ENCODE measurements at regions not wholly inside any gene's neighbourhood (a gene's known extent, or its start where the extent isn't known, plus 50 kb on each side); places are given as distances from the start of the nearest gene placed in this dataset.

GRCh38 chr6:140032189-140032588 lies 657.7 kb upstream of the CITED2 start:
- TF ChIP-seq YY1 (IDR thresholded peaks at IDR 0.05; ENCODE audit: insufficient read depth, insufficient read length) = no peak
- TF ChIP-seq ZNF274 (IDR thresholded peaks at IDR 0.05; ENCODE audit: low read depth, low read length) = no peak
- TF ChIP-seq SUZ12 (IDR thresholded peaks at IDR 0.05; ENCODE audit: extremely low read depth, insufficient read depth, insufficient read length) = no peak
- H3K27me3 ChIP-seq (ENCODE audit: insufficient read depth, insufficient read length) = no peaks in the 10 kb centered on the region

DNA sequence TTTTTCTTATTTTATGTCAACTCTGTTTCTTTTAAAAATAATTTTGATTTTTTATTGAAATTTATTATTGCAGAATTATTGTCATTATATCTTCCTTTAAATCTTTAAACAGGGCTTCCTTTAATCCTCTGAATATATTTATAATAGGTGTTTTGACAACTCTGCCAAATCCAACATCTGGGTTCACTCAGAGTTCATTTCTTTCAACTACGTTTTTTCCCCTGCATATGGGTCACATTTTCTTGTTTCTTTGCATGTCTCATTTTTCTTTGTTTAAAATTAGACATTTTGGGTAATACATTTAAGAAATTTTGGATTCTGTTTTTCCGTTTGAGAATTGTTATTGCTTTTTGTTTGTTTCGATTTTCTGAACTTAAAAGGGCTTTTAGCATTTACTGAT lies 655.1 kb upstream of the CITED2 start:
- H3K27me3 ChIP-seq (ENCODE audit: insufficient read depth, insufficient read length) = no peaks in the 10 kb centered on the region

More at GRCh38 chr6:140032189-140032588, 657.7 kb upstream of the CITED2 start:
- Histone ChIP-seq H3K4me1 (ENCODE audit: insufficient read depth, insufficient read length) (no peaks in the 10 kb centered on the region), H3K9me3 (ENCODE audit: insufficient read depth, low read length) (peaks cover 12% of the 10 kb centered on the region; the same call in 1 of the 2 replicates), H3K36me3 (ENCODE audit: insufficient read depth, insufficient read length, low read length) (no peaks in the 10 kb centered on the region), H3K9ac (ENCODE audit: insufficient read length, low read depth) (no peak overlapping the region), H3K4me3 (ENCODE audit: insufficient read length, low read depth) (no peak overlapping the region)
- DNase-seq (ENCODE audit: low read depth, low spot score) = no peak

GRCh38 chr6:140027219-140027618 lies 652.8 kb upstream of the CITED2 start:
- no peak for DNase-seq (ENCODE audit: low read depth, low spot score)
- no peaks in the 10 kb centered on the region for H3K4me1 ChIP-seq (ENCODE audit: insufficient read depth, insufficient read length)
- H3K36me3 ChIP-seq (ENCODE audit: insufficient read depth, insufficient read length, low read length) = no peaks in the 10 kb centered on the region
- no peak overlapping the region for H3K9ac ChIP-seq (ENCODE audit: insufficient read length, low read depth)
- H3K9me3 ChIP-seq (ENCODE audit: insufficient read depth, low read length) = 0 out of 2 replicates have a peak, but pooled peaks cover 5% of the 10 kb centered on the region
- no peak overlapping the region for H3K4me3 ChIP-seq (ENCODE audit: insufficient read length, low read depth)
- H3K27me3 ChIP-seq (ENCODE audit: insufficient read depth, insufficient read length) = no peaks in the 10 kb centered on the region
- TF ChIP-seq ZNF274 (IDR thresholded peaks at IDR 0.05; ENCODE audit: low read depth, low read length) = no peak
- no peak for TF ChIP-seq YY1 (IDR thresholded peaks at IDR 0.05; ENCODE audit: insufficient read depth, insufficient read length)
- TF ChIP-seq SUZ12 (IDR thresholded peaks at IDR 0.05; ENCODE audit: extremely low read depth, insufficient read depth, insufficient read length) = no peak

More for the DNA sequence above, 655.1 kb upstream of the CITED2 start:
- Histone ChIP-seq H3K9ac (ENCODE audit: insufficient read length, low read depth) (no peak overlapping the region), H3K36me3 (ENCODE audit: insufficient read depth, insufficient read length, low read length) (no peaks in the 10 kb centered on the region), H3K4me1 (ENCODE audit: insufficient read depth, insufficient read length) (no peaks in the 10 kb centered on the region), H3K4me3 (ENCODE audit: insufficient read length, low read depth) (no peak overlapping the region), H3K9me3 (ENCODE audit: insufficient read depth, low read length) (0 out of 2 replicates have a peak, but pooled peaks cover 5% of the 10 kb centered on the region)
- no peak for DNase-seq (ENCODE audit: low read depth, low spot score)
- TF ChIP-seq SUZ12 (IDR thresholded peaks at IDR 0.05; ENCODE audit: extremely low read depth, insufficient read depth, insufficient read length) (no peak), ZNF274 (IDR thresholded peaks at IDR 0.05; ENCODE audit: low read depth, low read length) (no peak), YY1 (IDR thresholded peaks at IDR 0.05; ENCODE audit: insufficient read depth, insufficient read length) (no peak)

GRCh38 chr6:140026546-140026945 lies 652.1 kb upstream of the CITED2 start:
- Histone ChIP-seq H3K4me1 (ENCODE audit: insufficient read depth, insufficient read length) (no peaks in the 10 kb centered on the region), H3K27me3 (ENCODE audit: insufficient read depth, insufficient read length) (no peaks in the 10 kb centered on the region), H3K9me3 (ENCODE audit: insufficient read depth, low read length) (0 out of 2 replicates have a peak, but pooled peaks cover 5% of the 10 kb centered on the region), H3K36me3 (ENCODE audit: insufficient read depth, insufficient read length, low read length) (no peaks in the 10 kb centered on the region), H3K9ac (ENCODE audit: insufficient read length, low read depth) (no peak overlapping the region), H3K4me3 (ENCODE audit: insufficient read length, low read depth) (no peak overlapping the region)
- no peak for DNase-seq (ENCODE audit: low read depth, low spot score)
- TF ChIP-seq YY1 (IDR thresholded peaks at IDR 0.05; ENCODE audit: insufficient read depth, insufficient read length) (no peak), SUZ12 (IDR thresholded peaks at IDR 0.05; ENCODE audit: extremely low read depth, insufficient read depth, insufficient read length) (no peak), ZNF274 (IDR thresholded peaks at IDR 0.05; ENCODE audit: low read depth, low read length) (no peak)

DNA sequence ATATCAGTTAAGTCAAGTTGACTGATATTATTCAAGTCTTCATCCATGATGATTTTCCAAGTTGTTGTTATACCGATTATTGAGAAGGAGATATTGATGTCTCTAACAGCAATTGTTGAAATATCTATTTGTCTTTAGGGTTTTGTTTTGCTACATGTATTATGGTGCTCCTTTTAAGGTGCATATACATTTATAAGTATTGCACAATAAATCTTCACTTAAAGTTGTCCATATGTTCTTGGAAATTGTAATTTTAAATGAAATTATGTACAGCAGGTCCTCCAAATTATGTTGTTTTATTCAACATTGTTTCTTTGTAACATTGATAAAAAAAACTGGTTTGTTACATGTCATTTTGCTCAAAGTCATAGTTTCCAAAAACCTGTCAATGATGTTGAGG lies 650.7 kb upstream of the CITED2 start:
- H3K27me3 ChIP-seq (ENCODE audit: insufficient read depth, insufficient read length) = no peaks in the 10 kb centered on the region
- DNase-seq (ENCODE audit: low read depth, low spot score) = no peak
- peaks cover 17% of the 10 kb centered on the region; the same call in 1 of the 2 replicates for H3K9me3 ChIP-seq (ENCODE audit: insufficient read depth, low read length)
- no peaks in the 10 kb centered on the region for H3K4me1 ChIP-seq (ENCODE audit: insufficient read depth, insufficient read length)
- no peak overlapping the region for H3K9ac ChIP-seq (ENCODE audit: insufficient read length, low read depth)
- H3K36me3 ChIP-seq (ENCODE audit: insufficient read depth, insufficient read length, low read length) = no peaks in the 10 kb centered on the region
- H3K4me3 ChIP-seq (ENCODE audit: insufficient read length, low read depth) = no peak overlapping the region
- TF ChIP-seq SUZ12 (IDR thresholded peaks at IDR 0.05; ENCODE audit: extremely low read depth, insufficient read depth, insufficient read length) = no peak
- no peak for TF ChIP-seq ZNF274 (IDR thresholded peaks at IDR 0.05; ENCODE audit: low read depth, low read length)
- no peak for TF ChIP-seq YY1 (IDR thresholded peaks at IDR 0.05; ENCODE audit: insufficient read depth, insufficient read length)

GRCh38 chr6:140020207-140020791 lies 645.9 kb upstream of the CITED2 start:
- Histone ChIP-seq H3K9me3 (ENCODE audit: insufficient read depth, low read length) (peaks cover 23% of the 10 kb centered on the region; the same call in 1 of the 2 replicates), H3K9ac (ENCODE audit: insufficient read length, low read depth) (no peak overlapping the region), H3K36me3 (ENCODE audit: insufficient read depth, insufficient read length, low read length) (no peaks in the 10 kb centered on the region), H3K4me1 (ENCODE audit: insufficient read depth, insufficient read length) (no peaks in the 10 kb centered on the region), H3K4me3 (ENCODE audit: insufficient read length, low read depth) (no peak overlapping the region), H3K27me3 (ENCODE audit: insufficient read depth, insufficient read length) (no peaks in the 10 kb centered on the region)
- TF ChIP-seq SUZ12 (IDR thresholded peaks at IDR 0.05; ENCODE audit: extremely low read depth, insufficient read depth, insufficient read length) (no peak), ZNF274 (IDR thresholded peaks at IDR 0.05; ENCODE audit: low read depth, low read length) (no peak), YY1 (IDR thresholded peaks at IDR 0.05; ENCODE audit: insufficient read depth, insufficient read length) (no peak)
- DNase-seq (ENCODE audit: low read depth, low spot score) = no peak

- TF ChIP-seq SUZ12 (IDR thresholded peaks at IDR 0.05; ENCODE audit: extremely low read depth, insufficient read depth, insufficient read length) (no peak), YY1 (IDR thresholded peaks at IDR 0.05; ENCODE audit: insufficient read depth, insufficient read length) (no peak), ZNF274 (IDR thresholded peaks at IDR 0.05; ENCODE audit: low read depth, low read length) (no peak)
- Histone ChIP-seq H3K36me3 (ENCODE audit: insufficient read depth, insufficient read length, low read length) (no peaks in the 10 kb centered on the region), H3K9me3 (ENCODE audit: insufficient read depth, low read length) (peaks cover 23% of the 10 kb centered on the region; the same call in 1 of the 2 replicates), H3K9ac (ENCODE audit: insufficient read length, low read depth) (no peak overlapping the region), H3K4me3 (ENCODE audit: insufficient read length, low read depth) (no peak overlapping the region), H3K27me3 (ENCODE audit: insufficient read depth, insufficient read length) (no peaks in the 10 kb centered on the region), H3K4me1 (ENCODE audit: insufficient read depth, insufficient read length) (no peaks in the 10 kb centered on the region)
- no peak for DNase-seq (ENCODE audit: low read depth, low spot score)
Observed at GRCh38 chr6:140018588-140018987, 644.1 kb upstream of the CITED2 start.
